Lower leg skin (tissue), 4 donors: ENCODE measurements at regions not wholly inside any gene's neighbourhood (a gene's known extent, or its start where the extent isn't known, plus 50 kb on each side); places are given as distances from the start of the nearest gene placed in this dataset.

Experiments used
- DNase-seq, 2 donors: peaks; one replicate each; pipeline ENCODE4 v3.0.0-alpha.2; 2019; ENCODE audit warnings: low spot score in 2 of 2
- H3K4me3 ChIP-seq: fragments of 200-600 bp; sonication (generic); 2 replicates; pipeline ENCODE4 v1.5.1; 2017; ENCODE audit warnings: mild to moderate bottlenecking, low read depth; ENCODE audit not compliant: poor library complexity, severe bottlenecking
- CTCF ChIP-seq, 3 donors: fragments of 450-650 bp; IDR thresholded peaks; one replicate each; pipeline ENCODE4 v1.5.1; 2016; ENCODE audit warnings: antibody characterized with exemption in 3 of 3, mild to moderate bottlenecking in 3 of 3, moderate library complexity in 2 of 3
- POLR2A ChIP-seq, 2 donors: fragments of 450-650 bp; IDR thresholded peaks; one replicate each; pipeline ENCODE4 v1.6.1; 2016 to 2017; ENCODE audit warnings: antibody characterized with exemption in 2 of 2, mild to moderate bottlenecking in 1 of 2, moderate library complexity in 1 of 2
- WGBS, 2 donors: methylation state at CpG; one replicate each; pipeline ENCODE4 v1.1.5; 2018; 5-methylcytosine and 5-hydroxymethylcytosine counted together
- intact Hi-C: fragments of 100-400 bp; cut with DNase I; formaldehyde crosslinking; loops from one replicate; pipeline ENCODE4 v1.15.0; 2023; ENCODE audit warnings: low total_unique reads

- TF ChIP-seq CTCF (IDR thresholded peaks at IDR 0.05) (no peak), POLR2A (IDR thresholded peaks at IDR 0.05) (no peak)
- no peak for DNase-seq
- no peak overlapping the region for H3K4me3 ChIP-seq
- WGBS, 2 donors, result 73 to 90% methylated on average over 3 of the region's 3 CpGs
- intact Hi-C loops, result no loop called here
Measured at GRCh38 chrX:98379134-98379533, 1495.4 kb downstream of the RPA4 start.

- WGBS, 2 donors, result 55 to 83% methylated on average over 11 of the region's 11 CpGs
- TF ChIP-seq POLR2A (IDR thresholded peaks at IDR 0.05) (no peak), CTCF (IDR thresholded peaks at IDR 0.05) (no peak)
- no peak for DNase-seq
- H3K4me3 ChIP-seq, result no peak overlapping the region
- intact Hi-C loops, result no loop called here
Measured at GRCh38 chrX:98380106-98380505, 1496.4 kb downstream of the RPA4 start.

GRCh38 chrX:98380556-98380955 lies 1496.8 kb downstream of the RPA4 start:
- TF ChIP-seq POLR2A (IDR thresholded peaks at IDR 0.05) (no peak), CTCF (IDR thresholded peaks at IDR 0.05) (no peak)
- DNase-seq, result no peak
- 74 to 88% methylated on average over 10 of the region's 10 CpGs for whole genome bisulfite sequencing, 2 donors
- H3K4me3 ChIP-seq, result no peak overlapping the region
- intact Hi-C loops, result no loop called here

- 73 to 75% methylated on average over 1 of the region's 1 CpG for WGBS, 2 donors
- H3K4me3 ChIP-seq, result no peak overlapping the region
- DNase-seq, result no peak
- no peak for TF ChIP-seq CTCF (IDR thresholded peaks at IDR 0.05)
- no peak for TF ChIP-seq POLR2A (IDR thresholded peaks at IDR 0.05)
- intact Hi-C loops, result no loop called here
Measured at GRCh38 chrX:98398542-98398941, 1514.8 kb downstream of the RPA4 start.

GRCh38 chrX:98405376-98405775 lies 1521.7 kb downstream of the RPA4 start:
- H3K4me3 ChIP-seq, result no peak overlapping the region
- 23 to 35% methylated on average over 1 of the region's 1 CpG for WGBS, 2 donors
- no peak for TF ChIP-seq CTCF (IDR thresholded peaks at IDR 0.05)
- no peak for TF ChIP-seq POLR2A (IDR thresholded peaks at IDR 0.05)
- DNase-seq, result no peak
- intact Hi-C loops, result no loop called here

- 71 to 75% methylated on average over 4 of the region's 4 CpGs for WGBS, 2 donors
- intact Hi-C loops, result no loop called here
- DNase-seq, result no peak
- TF ChIP-seq POLR2A (IDR thresholded peaks at IDR 0.05), result no peak
- no peak for TF ChIP-seq CTCF (IDR thresholded peaks at IDR 0.05)
- H3K4me3 ChIP-seq, result no peak overlapping the region
Measured at GRCh38 chrX:98407584-98407983, 1523.9 kb downstream of the RPA4 start.
